H1 (cell line): ENCODE measurements at regions not wholly inside any gene's neighbourhood (a gene's known extent, or its start where the extent isn't known, plus 50 kb on each side); places are given as distances from the start of the nearest gene placed in this dataset.

Experiments used
- CTCF ChIA-PET: fragments of 300-600 bp; sonication (Branson Sonifier 250); formaldehyde crosslinking; loops from one replicate; lab custom pipeline; 2021; ENCODE audit not compliant: partially characterized antibody; lab: Charles Lee
- POLR2A ChIA-PET: fragments of 300-600 bp; sonication (Branson Sonifier 250); formaldehyde crosslinking; loops from one replicate; lab custom pipeline; 2021; ENCODE audit warnings: inconsistent platforms; ENCODE audit not compliant: partially characterized antibody; lab: Charles Lee
- DNase-seq, 2 experiments: peaks; one replicate each; pipeline versions ENCODE4 v3.0.0 to v3.0.0-alpha.2; 2010 to 2022; ENCODE audit warnings: low spot score in 2 of 2, low read depth in 1 of 2, mixed read lengths in 1 of 2
- FAIRE-seq: peaks from 2 replicates; lab custom pipeline; 2011; peaks lifted over from hg19 to GRCh38; lab: Jason Lieb, UNC
- H2AFZ ChIP-seq: 2 replicates; pipeline ENCODE4 v1.8.1; 2012; ENCODE audit warnings: low read length, inconsistent platforms
- H2AK5ac ChIP-seq: 2 replicates; pipeline ENCODE4 v1.6.1; 2013; ENCODE audit warnings: low read depth, low read length
- H2BK120ac ChIP-seq: replicated peaks from 2 replicates; pipeline ENCODE3; 2013; ENCODE audit warnings: low read depth, low read length, inconsistent platforms
- H2BK12ac ChIP-seq: 2 replicates; pipeline ENCODE4 v1.6.1; 2013; ENCODE audit warnings: low read depth, low read length
- H2BK15ac ChIP-seq: 2 replicates; pipeline ENCODE4 v1.6.1; 2013; ENCODE audit warnings: low read length
- H2BK20ac ChIP-seq: 2 replicates; pipeline ENCODE4 v1.6.1; 2013; ENCODE audit warnings: low read length
- H2BK5ac ChIP-seq: 2 replicates; pipeline ENCODE4 v1.6.1; 2013; ENCODE audit warnings: low read depth, low read length
- H3K14ac ChIP-seq: 2 replicates; pipeline ENCODE4 v1.6.1; 2013; ENCODE audit warnings: inconsistent platforms; ENCODE audit not compliant: insufficient read length
- H3K18ac ChIP-seq: 2 replicates; pipeline ENCODE4 v1.6.1; 2013; ENCODE audit warnings: low read length; ENCODE audit errors: extremely low read depth
- H3K23ac ChIP-seq: 2 replicates; pipeline ENCODE4 v1.6.1; 2013; ENCODE audit warnings: inconsistent platforms; ENCODE audit not compliant: insufficient read length
- H3K23me2 ChIP-seq: 2 replicates; pipeline ENCODE4 v1.6.1; 2013; ENCODE audit warnings: low read depth, low read length
- H3K27ac ChIP-seq: 2 replicates; pipeline ENCODE4 v1.6.1; 2011; ENCODE audit warnings: low read depth, low read length, inconsistent platforms
- H3K27me3 ChIP-seq, 4 experiments: replicated peaks in 1 of 4; 1 replicate in 1 of 4; 2 replicates in 3 of 4; pipeline versions ENCODE4 v1.6.1 to v1.8.1; 2011 to 2013; ENCODE audit warnings: low read length in 3 of 4, mild to moderate bottlenecking in 3 of 4, inconsistent platforms in 2 of 4, mixed read lengths in 2 of 4, moderate library complexity in 1 of 4; ENCODE audit not compliant: control insufficient read depth in 3 of 4, insufficient read depth in 3 of 4; ENCODE audit errors: extremely low read depth in 1 of 4
- H3K36me3 ChIP-seq, 4 experiments: 2 replicates each; pipeline versions ENCODE4 v1.6.1 to v1.8.1; 2011 to 2013; ENCODE audit warnings: mild to moderate bottlenecking in 4 of 4, low read length in 3 of 4, moderate library complexity in 2 of 4, control low read depth in 1 of 4, inconsistent platforms in 1 of 4; ENCODE audit not compliant: insufficient read depth in 4 of 4, control insufficient read depth in 2 of 4
- H3K4ac ChIP-seq: replicated peaks from 2 replicates; pipeline ENCODE3; 2013; ENCODE audit warnings: low read length, low read depth, mixed read lengths, inconsistent platforms; ENCODE audit not compliant: insufficient read length
- H3K4me1 ChIP-seq, 4 experiments: replicated peaks in 1 of 4; 1 replicate in 1 of 4; 2 replicates in 3 of 4; pipeline versions ENCODE4 v1.6.1 to v1.8.1; 2011 to 2013; ENCODE audit warnings: low read length in 3 of 4, inconsistent platforms in 2 of 4, mixed read lengths in 1 of 4; ENCODE audit not compliant: insufficient read depth in 4 of 4, control insufficient read depth in 3 of 4
- H3K4me2 ChIP-seq, 2 experiments: 2 replicates each; pipeline versions ENCODE4 v1.6.1 to v1.8.1; 2011 to 2013; ENCODE audit warnings: low read depth in 2 of 2, low read length in 2 of 2, control low read depth in 1 of 2, inconsistent platforms in 1 of 2, mild to moderate bottlenecking in 1 of 2; ENCODE audit not compliant: insufficient read depth in 1 of 2
- H3K4me3 ChIP-seq, 4 experiments: fragments of 200-600, 300-600 bp in 1 of 4; sonication (generic), shearing (Covaris generic), sonication (Bioruptor Twin) in 1 of 4; 2 replicates each; pipeline versions ENCODE4 v1.5.1 to v1.8.1; 2011 to 2016; ENCODE audit warnings: low read length in 4 of 4, low read depth in 3 of 4, control low read depth in 2 of 4, inconsistent platforms in 2 of 4, mild to moderate bottlenecking in 2 of 4, mixed read lengths in 1 of 4, moderate library complexity in 1 of 4; ENCODE audit not compliant: insufficient read depth in 2 of 4; ENCODE audit errors: extremely low read depth in 1 of 4
- H3K56ac ChIP-seq: replicated peaks from 2 replicates; pipeline ENCODE3; 2013; ENCODE audit warnings: low read depth, mild to moderate bottlenecking, mixed read lengths, low read length, inconsistent platforms; ENCODE audit not compliant: insufficient read length
- H3K79me1 ChIP-seq: 2 replicates; pipeline ENCODE4 v1.6.1; 2013; ENCODE audit warnings: low read depth, low read length, control low read depth
- H3K79me2 ChIP-seq, 2 experiments: 2 replicates each; pipeline versions ENCODE4 v1.6.1 to v1.8.1; 2012 to 2013; ENCODE audit warnings: low read length in 2 of 2, mild to moderate bottlenecking in 2 of 2, inconsistent platforms in 1 of 2; ENCODE audit not compliant: insufficient read depth in 2 of 2, control insufficient read depth in 1 of 2
- H3K9ac ChIP-seq, 4 experiments: replicated peaks in 1 of 4; 1 replicate in 1 of 4; 2 replicates in 3 of 4; pipeline versions ENCODE4 v1.6.1 to v1.8.1; 2011 to 2013; ENCODE audit warnings: low read depth in 3 of 4, low read length in 3 of 4, control low read depth in 2 of 4, mild to moderate bottlenecking in 2 of 4, moderate library complexity in 2 of 4, inconsistent platforms in 1 of 4; ENCODE audit errors: extremely low read depth in 1 of 4
- H3K9me3 ChIP-seq, 2 experiments: 2 replicates each; pipeline versions ENCODE4 v1.6.1 to v1.8.1; 2012 to 2013; ENCODE audit warnings: mild to moderate bottlenecking in 2 of 2, moderate library complexity in 2 of 2, control low read depth in 1 of 2, inconsistent platforms in 1 of 2, low read depth in 1 of 2, low read length in 1 of 2, mixed read lengths in 1 of 2; ENCODE audit not compliant: insufficient read depth in 2 of 2
- H4K20me1 ChIP-seq, 2 experiments: replicated peaks in 1 of 2; 2 replicates each; pipeline versions ENCODE3 to v1.8.1; 2011 to 2013; ENCODE audit warnings: inconsistent platforms in 2 of 2, low read length in 2 of 2, mild to moderate bottlenecking in 1 of 2; ENCODE audit not compliant: insufficient read depth in 2 of 2, control insufficient read depth in 1 of 2
- H4K5ac ChIP-seq: 2 replicates; pipeline ENCODE4 v1.6.1; 2013; ENCODE audit warnings: low read length, low read depth, mixed read lengths, inconsistent platforms; ENCODE audit not compliant: insufficient read length
- H4K8ac ChIP-seq: 2 replicates; pipeline ENCODE4 v1.8.0; 2013; ENCODE audit warnings: mild to moderate bottlenecking, moderate library complexity, low read length, inconsistent platforms; ENCODE audit not compliant: insufficient read depth; ENCODE audit errors: extremely low read depth
- H4K91ac ChIP-seq: replicated peaks from 2 replicates; pipeline ENCODE3; 2013; ENCODE audit warnings: low read length, mixed read lengths, inconsistent platforms; ENCODE audit not compliant: insufficient read length
- ATF3 ChIP-seq: IDR thresholded peaks from 2 replicates; pipeline ENCODE4 v1.6.1; 2011; ENCODE audit warnings: low read depth, mild to moderate bottlenecking, low read length; ENCODE audit not compliant: insufficient read depth
- CBX5 ChIP-seq: fragments of 300-800, 300-1000 bp; sonication (generic); IDR thresholded peaks from 2 replicates; pipeline ENCODE4 v1.7.1; 2016; ENCODE audit warnings: antibody characterized with exemption, low read length, low read depth
- CTCF ChIP-seq, 3 experiments: IDR thresholded peaks; 1 replicate in 2 of 3; 2 replicates in 1 of 3; pipeline versions ENCODE4 v1.5.1 to v1.6.1; 2011; ENCODE audit warnings: low read length in 3 of 3, mild to moderate bottlenecking in 3 of 3, inconsistent platforms in 2 of 3, low read depth in 1 of 3, moderate library complexity in 1 of 3; ENCODE audit not compliant: insufficient read depth in 1 of 3; ENCODE audit errors: control extremely low read depth in 1 of 3
- JUND ChIP-seq: IDR thresholded peaks from 2 replicates; pipeline ENCODE4 v1.6.1; 2011; ENCODE audit warnings: mild to moderate bottlenecking, improper control_type of control experiment, low read length
- KDM4A ChIP-seq: IDR thresholded peaks from one replicate; pipeline ENCODE4 v1.7.1; 2012; ENCODE audit warnings: low read depth, mild to moderate bottlenecking, moderate library complexity, low read length, inconsistent platforms; ENCODE audit not compliant: severe bottlenecking
- NANOG ChIP-seq: IDR thresholded peaks from 2 replicates; pipeline ENCODE4 v1.6.1; 2011; ENCODE audit warnings: low read length, low read depth, mild to moderate bottlenecking, inconsistent platforms; ENCODE audit not compliant: insufficient read depth, poor library complexity, severe bottlenecking
- SAP30 ChIP-seq: fragments of 300-600 bp; sonication (generic); IDR thresholded peaks from 2 replicates; pipeline ENCODE4 v1.7.1; 2012; ENCODE audit warnings: low read length, moderate library complexity, mild to moderate bottlenecking, inconsistent platforms; ENCODE audit not compliant: insufficient read depth, insufficient replicate concordance
- SIN3A ChIP-seq, 2 experiments: IDR thresholded peaks in 1 of 2; conservative IDR thresholded peaks in 1 of 2; 2 replicates each; pipeline ENCODE4 v1.6.1; 2011 to 2012; ENCODE audit warnings: low read length in 2 of 2, improper control_type of control experiment in 1 of 2, low read depth in 1 of 2, mild to moderate bottlenecking in 1 of 2
- SIX5 ChIP-seq: IDR thresholded peaks from 2 replicates; pipeline ENCODE4 v1.6.1; 2011; ENCODE audit warnings: mild to moderate bottlenecking, low read depth, low read length
- SP1 ChIP-seq: IDR thresholded peaks from 2 replicates; pipeline ENCODE4 v1.6.1; 2011; ENCODE audit warnings: low read depth, low read length
- SP4 ChIP-seq: IDR thresholded peaks from 2 replicates; pipeline ENCODE4 v1.6.1; 2012; ENCODE audit warnings: low read length, inconsistent platforms
- WGBS, 2 experiments: shearing (Covaris generic) in 1 of 2; methylation state at CpG; one replicate each; pipeline versions ENCODE4 v1.1.6 to v1.1.7; 2013 to 2015; ENCODE audit warnings: low lambda C conversion rate in 2 of 2, mixed read lengths in 2 of 2, inconsistent platforms in 1 of 2, low coverage in 1 of 2, missing lambda C conversion rate in 1 of 2; ENCODE audit not compliant: insufficient replicate concordance in 2 of 2, insufficient coverage in 1 of 2, insufficient read length in 1 of 2; ENCODE audit errors: extremely low coverage in 1 of 2, missing lambda C conversion rate in 1 of 2; 5-methylcytosine and 5-hydroxymethylcytosine counted together

- no peak overlapping the region for H3K4me3 ChIP-seq
- H2BK20ac ChIP-seq: no peak overlapping the region
- no peak overlapping the region for H2AK5ac ChIP-seq
- H3K9me3 ChIP-seq: no peaks in the 10 kb centered on the region
- no peak overlapping the region for H2BK15ac ChIP-seq
- ChIA-PET CTCF (interaction anchor here (1.2 kb wide), 1 partner anchor 44 kb away, joined by 3 read pairs; no protein-coding TSS in a partner anchor), POLR2A (no interaction called here)
- no peak overlapping the region for H4K5ac ChIP-seq
- H3K27me3 ChIP-seq: peaks cover 0 to 1% (median 0%) of the 10 kb centered on the region in 4 experiments; a peak in 1 of 7 replicates
- H3K23me2 ChIP-seq: no peaks in the 10 kb centered on the region
- H3K14ac ChIP-seq: no peak overlapping the region
- no peak overlapping the region for H3K56ac ChIP-seq
- no peaks in the 10 kb centered on the region for H3K79me2 ChIP-seq
- 84% methylated on average over 2 of the region's 2 CpGs; no CpG with 5 or more reads in 1 of the 2 experiments for WGBS, 2 experiments
- H4K8ac ChIP-seq: no peak overlapping the region
- H3K18ac ChIP-seq: no peak overlapping the region
- H3K79me1 ChIP-seq: no peaks in the 10 kb centered on the region
- H3K4ac ChIP-seq: no peak overlapping the region
- no peak overlapping the region for H3K23ac ChIP-seq
- no peak overlapping the region for H2BK120ac ChIP-seq
- H3K9ac ChIP-seq: no peak overlapping the region
- H3K27ac ChIP-seq: no peak overlapping the region
- H2AFZ ChIP-seq: no peak overlapping the region
- no peak overlapping the region for H3K4me2 ChIP-seq
- H3K4me1 ChIP-seq: 0 out of 7 replicates have a peak, but pooled peaks cover 0 to 2% (median 0%) of the 10 kb centered on the region in 4 experiments
- no peak overlapping the region for H4K91ac ChIP-seq
- DNase-seq (no peak), FAIRE-seq (no peak)
- H3K36me3 ChIP-seq: no peaks in the 10 kb centered on the region
- no peaks in the 10 kb centered on the region for H4K20me1 ChIP-seq
- H2BK12ac ChIP-seq: no peak overlapping the region
- no peak overlapping the region for H2BK5ac ChIP-seq
- TF ChIP-seq SP1 (no peak), SAP30 (no peak), CBX5 (no peak), ATF3 (no peak), SP4 (no peak), JUND (no peak), SIN3A (conservative IDR thresholded peaks at IDR 0.05 in 1 of 2, IDR thresholded peaks at IDR 0.05 in 1 of 2; ENCODE audit: low read depth in 1 of 2, low read length in 2 of 2) (no peak), KDM4A (no peak), SIX5 (no peak), CTCF (IDR thresholded peaks at IDR 0.05; ENCODE audit: control extremely low read depth in 1 of 3, insufficient read depth in 1 of 3, low read depth in 1 of 3, low read length in 3 of 3) (no peak), NANOG (no peak)
These were observed 166.7 kb downstream of the LTN1 start for GRCh38 chr21:28826021-28826420.
